ENCODE measurements at regions not wholly inside any gene's neighbourhood (a gene's known extent, or its start where the extent isn't known, plus 50 kb on each side); places are given as distances from the start of the nearest gene placed in this dataset.

DNA sequence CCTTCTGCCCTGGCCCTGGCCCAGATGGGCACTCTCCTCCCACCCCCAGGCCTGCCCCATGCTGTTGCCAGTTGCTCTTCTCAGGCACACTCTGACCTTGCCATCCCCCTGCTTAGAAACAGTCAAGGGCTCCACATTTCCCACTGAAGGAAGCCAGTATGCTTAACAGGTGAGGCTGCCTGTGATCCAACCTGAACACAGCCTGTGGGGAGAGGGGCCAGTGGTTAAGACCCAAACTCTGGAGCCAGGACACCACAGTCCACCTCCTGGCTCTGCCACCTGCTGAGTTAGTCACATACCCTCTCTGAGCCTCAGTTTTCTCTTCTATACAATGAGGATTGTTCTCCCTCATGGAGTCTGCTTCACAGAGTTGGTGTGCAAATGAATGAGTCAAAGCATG lies 526.9 kb downstream of the MATN1 start (continued):
- TF ChIP-seq, protein P1, sequence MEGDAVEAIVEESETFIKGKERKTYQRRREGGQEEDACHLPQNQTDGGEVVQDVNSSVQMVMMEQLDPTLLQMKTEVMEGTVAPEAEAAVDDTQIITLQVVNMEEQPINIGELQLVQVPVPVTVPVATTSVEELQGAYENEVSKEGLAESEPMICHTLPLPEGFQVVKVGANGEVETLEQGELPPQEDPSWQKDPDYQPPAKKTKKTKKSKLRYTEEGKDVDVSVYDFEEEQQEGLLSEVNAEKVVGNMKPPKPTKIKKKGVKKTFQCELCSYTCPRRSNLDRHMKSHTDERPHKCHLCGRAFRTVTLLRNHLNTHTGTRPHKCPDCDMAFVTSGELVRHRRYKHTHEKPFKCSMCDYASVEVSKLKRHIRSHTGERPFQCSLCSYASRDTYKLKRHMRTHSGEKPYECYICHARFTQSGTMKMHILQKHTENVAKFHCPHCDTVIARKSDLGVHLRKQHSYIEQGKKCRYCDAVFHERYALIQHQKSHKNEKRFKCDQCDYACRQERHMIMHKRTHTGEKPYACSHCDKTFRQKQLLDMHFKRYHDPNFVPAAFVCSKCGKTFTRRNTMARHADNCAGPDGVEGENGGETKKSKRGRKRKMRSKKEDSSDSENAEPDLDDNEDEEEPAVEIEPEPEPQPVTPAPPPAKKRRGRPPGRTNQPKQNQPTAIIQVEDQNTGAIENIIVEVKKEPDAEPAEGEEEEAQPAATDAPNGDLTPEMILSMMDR (IDR thresholded peaks at IDR 0.05; ENCODE audit: low read depth, low read length, missing input control): no peak
- TF ChIP-seq NR2F2 (IDR thresholded peaks at IDR 0.05): no peak
- TF ChIP-seq HNF4G (IDR thresholded peaks at IDR 0.05): no peak
- TF ChIP-seq FOXA2 (IDR thresholded peaks at IDR 0.05): no peak
- TF ChIP-seq YY1 (IDR thresholded peaks at IDR 0.05): no peak
- no peak for TF ChIP-seq RXRA (IDR thresholded peaks at IDR 0.05)

DNA sequence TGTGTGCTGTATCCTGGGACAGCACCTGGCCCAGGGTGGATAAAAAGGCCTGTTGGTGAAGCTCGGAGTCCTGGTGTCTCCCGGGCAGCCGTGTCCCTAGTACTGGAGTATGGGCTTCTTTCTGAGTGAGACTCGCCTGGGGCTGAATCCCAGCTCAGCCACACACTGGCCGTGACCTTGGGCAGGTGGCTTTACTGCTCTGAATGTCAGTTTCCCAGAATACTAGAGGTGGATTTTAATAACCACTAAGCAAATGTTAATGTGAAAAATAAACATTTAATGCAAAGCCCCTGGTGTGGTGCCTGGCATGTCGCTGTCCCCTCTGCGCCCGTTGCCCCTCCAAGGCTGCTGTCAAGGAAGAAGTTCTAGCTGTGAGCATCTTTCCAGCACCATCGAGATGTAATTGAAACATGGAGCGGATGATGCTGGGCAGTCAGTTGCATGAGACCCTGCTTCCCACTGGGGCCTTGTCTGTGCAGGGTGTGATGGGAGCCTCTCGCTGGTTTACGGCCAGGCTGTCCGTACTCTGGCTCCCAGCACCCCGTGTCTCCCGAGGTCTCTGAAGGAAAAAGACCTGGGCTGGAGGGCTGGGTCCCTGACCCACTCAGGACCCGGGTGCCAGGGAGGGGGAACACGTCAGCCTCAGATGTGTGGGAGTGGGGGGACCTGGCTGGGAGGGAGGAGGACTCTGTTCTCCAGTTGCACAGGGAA lies 527.8 kb downstream of the MATN1 start:
- no peak for DNase-seq (ENCODE audit: low spot score)
- no peak overlapping the region for H3K4me3 ChIP-seq (ENCODE audit: low read depth in 1 of 3, low read length in 3 of 3)
- WGBS: 83% methylated on average over 17 of the region's 17 CpGs
- no peaks in the 10 kb centered on the region for H3K9me3 ChIP-seq (ENCODE audit: control insufficient read depth in 4 of 4, low read length in 3 of 4)
- H3K27me3 ChIP-seq (ENCODE audit: control insufficient read depth in 4 of 4, insufficient read depth in 4 of 4, low read length in 3 of 4): peaks cover 0 to 3% (median 0%) of the 10 kb centered on the region in 4 donors
- no peak overlapping the region for H3K27ac ChIP-seq (ENCODE audit: low read depth in 1 of 2, low read length in 2 of 2)
- TF ChIP-seq, protein P1 (IDR thresholded peaks at IDR 0.05; ENCODE audit: low read depth, low read length, missing input control): no peak
- TF ChIP-seq, protein P2, sequence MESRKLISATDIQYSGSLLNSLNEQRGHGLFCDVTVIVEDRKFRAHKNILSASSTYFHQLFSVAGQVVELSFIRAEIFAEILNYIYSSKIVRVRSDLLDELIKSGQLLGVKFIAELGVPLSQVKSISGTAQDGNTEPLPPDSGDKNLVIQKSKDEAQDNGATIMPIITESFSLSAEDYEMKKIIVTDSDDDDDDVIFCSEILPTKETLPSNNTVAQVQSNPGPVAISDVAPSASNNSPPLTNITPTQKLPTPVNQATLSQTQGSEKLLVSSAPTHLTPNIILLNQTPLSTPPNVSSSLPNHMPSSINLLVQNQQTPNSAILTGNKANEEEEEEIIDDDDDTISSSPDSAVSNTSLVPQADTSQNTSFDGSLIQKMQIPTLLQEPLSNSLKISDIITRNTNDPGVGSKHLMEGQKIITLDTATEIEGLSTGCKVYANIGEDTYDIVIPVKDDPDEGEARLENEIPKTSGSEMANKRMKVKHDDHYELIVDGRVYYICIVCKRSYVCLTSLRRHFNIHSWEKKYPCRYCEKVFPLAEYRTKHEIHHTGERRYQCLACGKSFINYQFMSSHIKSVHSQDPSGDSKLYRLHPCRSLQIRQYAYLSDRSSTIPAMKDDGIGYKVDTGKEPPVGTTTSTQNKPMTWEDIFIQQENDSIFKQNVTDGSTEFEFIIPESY (IDR thresholded peaks at IDR 0.05): no peak
- TF ChIP-seq YY1 (IDR thresholded peaks at IDR 0.05): no peak
- TF ChIP-seq FOXA1 (IDR thresholded peaks at IDR 0.05): no peak
- no peak for TF ChIP-seq HNF4G (IDR thresholded peaks at IDR 0.05)
- TF ChIP-seq FOXA2 (IDR thresholded peaks at IDR 0.05): no peak
- TF ChIP-seq NR2F2 (IDR thresholded peaks at IDR 0.05): no peak
- TF ChIP-seq TAF1 (conservative IDR thresholded peaks at IDR 0.05): no peak
- H3K4me1 ChIP-seq (ENCODE audit: control insufficient read depth in 4 of 4, insufficient read depth in 4 of 4, low read length in 3 of 4): no peaks in the 10 kb centered on the region
- no peaks in the 10 kb centered on the region for H3K36me3 ChIP-seq (ENCODE audit: control insufficient read depth in 4 of 4, insufficient read depth in 3 of 4, low read depth in 1 of 4, low read length in 3 of 4)
- H3K9ac ChIP-seq (ENCODE audit: low read depth in 1 of 2, low read length in 2 of 2): no peak overlapping the region

DNA sequence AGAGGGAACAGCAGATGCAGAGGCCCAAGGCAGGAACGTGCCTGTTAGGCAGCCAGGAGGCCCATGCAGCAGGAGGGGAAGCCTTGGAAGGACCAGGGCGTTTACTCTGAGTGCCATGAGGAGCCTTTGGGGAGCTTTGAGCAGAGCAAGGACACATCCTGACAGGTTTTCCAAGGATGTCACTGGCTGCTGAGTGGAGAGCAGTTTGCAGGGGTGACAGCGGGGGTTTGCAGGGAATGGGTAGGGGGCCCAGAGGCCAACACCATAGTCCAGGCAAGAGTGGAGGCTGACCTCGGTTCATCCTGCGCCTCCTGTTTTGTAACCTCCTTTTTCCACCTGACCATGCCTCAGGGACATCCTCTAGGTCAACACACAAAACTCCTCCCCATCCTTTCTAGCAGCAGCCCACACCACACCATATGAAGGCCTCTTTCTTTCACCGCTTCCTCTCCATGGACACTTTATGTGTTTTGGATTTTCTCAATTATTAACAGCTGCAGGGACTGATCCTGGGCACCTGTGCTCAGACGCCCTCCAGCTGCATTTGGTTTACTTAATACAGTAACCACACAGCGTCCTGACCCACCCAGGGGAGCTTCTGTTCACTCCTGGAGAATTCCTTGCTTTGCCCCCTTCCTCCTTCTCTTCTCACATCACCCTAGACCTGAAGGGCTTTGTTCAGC lies 528.5 kb downstream of the MATN1 start:
- H3K4me3 ChIP-seq (ENCODE audit: low read depth in 1 of 3, low read length in 3 of 3): no peak overlapping the region
- WGBS: 73% methylated on average over 8 of the region's 8 CpGs
- H3K9ac ChIP-seq (ENCODE audit: low read depth in 1 of 2, low read length in 2 of 2): no peak overlapping the region
- H3K27ac ChIP-seq (ENCODE audit: low read depth in 1 of 2, low read length in 2 of 2): no peak overlapping the region
- no peaks in the 10 kb centered on the region for H3K36me3 ChIP-seq (ENCODE audit: control insufficient read depth in 4 of 4, insufficient read depth in 3 of 4, low read depth in 1 of 4, low read length in 3 of 4)
- H3K4me1 ChIP-seq (ENCODE audit: control insufficient read depth in 4 of 4, insufficient read depth in 4 of 4, low read length in 3 of 4): no peaks in the 10 kb centered on the region
- H3K27me3 ChIP-seq (ENCODE audit: control insufficient read depth in 4 of 4, insufficient read depth in 4 of 4, low read length in 3 of 4): peaks cover 0 to 3% (median 0%) of the 10 kb centered on the region in 4 donors
- TF ChIP-seq YY1 (IDR thresholded peaks at IDR 0.05) (no peak), GABPA (IDR thresholded peaks at IDR 0.05 in 1 of 2, conservative IDR thresholded peaks at IDR 0.05 in 1 of 2) (no peak), SP1 (IDR thresholded peaks at IDR 0.05) (no peak), FOXA1 (IDR thresholded peaks at IDR 0.05) (no peak)
- TF ChIP-seq, protein P2 (IDR thresholded peaks at IDR 0.05): no peak
- DNase-seq (ENCODE audit: low spot score): no peak
- H3K9me3 ChIP-seq (ENCODE audit: control insufficient read depth in 4 of 4, low read length in 3 of 4): no peaks in the 10 kb centered on the region
